HCT116 (cell line): ENCODE measurements at regions not wholly inside any gene's neighbourhood (a gene's known extent, or its start where the extent isn't known, plus 50 kb on each side); places are given as distances from the start of the nearest gene placed in this dataset.
"Not testable (repeated sequence)": the region's sequence is repeated elsewhere in the genome, so short reads cannot be mapped to it uniquely, and the experiment has no call there.

Experiments used
- ATAC-seq: fragments of 200-7000 bp; cut with Tn5 transposase; 2 replicates; pipeline ENCODE4 v1.9.1; 2020; ENCODE audit warnings: mild to moderate bottlenecking, moderate library complexity
- BruUV-seq: library from RNA; stranded (reverse); fragments of 400-500 nt; replicated peaks from 2 replicates; lab custom pipeline; 2021; lab: Mats Ljungman, UMichigan
- CTCF ChIA-PET: fragments of 300-600 bp; sonication (Branson Sonifier 250); formaldehyde crosslinking; loops from one replicate; lab custom pipeline; 2021; ENCODE audit warnings: antibody characterized with exemption; lab: Charles Lee
- POLR2A ChIA-PET: fragments of 300-600, 350-600 bp; sonication (Branson Sonifier 250); formaldehyde crosslinking; loops from one replicate; lab custom pipeline; 2021; ENCODE audit warnings: antibody characterized with exemption; lab: Charles Lee
- RAD21 ChIA-PET, 2 experiments: fragments of 300-600 bp; sonication (Branson Sonifier 250); formaldehyde crosslinking; loops; one replicate each; lab custom pipeline; 2023; ENCODE audit warnings: low total read pairs in 2 of 2; ENCODE audit not compliant: uncharacterized antibody in 2 of 2, unreplicated experiment in 2 of 2, low non-redundant PET in 1 of 2; lab: Charles Lee
- DNase-seq: peaks from one replicate; pipeline ENCODE4 v3.0.0-alpha.2; 2010; ENCODE audit warnings: low read depth, low spot score
- H2AFZ ChIP-seq: fragments of 200-600 bp; shearing (Covaris generic), sonication (generic); 2 replicates; pipeline ENCODE4 v1.6.1; 2017; ENCODE audit warnings: low read depth, mixed run types, mixed read lengths, antibody characterized with exemption, low read length; ENCODE audit not compliant: poor library complexity, severe bottlenecking
- H3K27ac ChIP-seq: 2 replicates; pipeline ENCODE4 v1.5.1; 2012; ENCODE audit warnings: low read depth, low read length
- H3K27me3 ChIP-seq: fragments of 200-600 bp; sonication (generic); 2 replicates; pipeline ENCODE4 v1.6.1; 2016; ENCODE audit warnings: mixed run types, low read length, mixed read lengths; ENCODE audit not compliant: insufficient read depth
- H3K36me3 ChIP-seq, 2 experiments: fragments of 200-500 bp in 1 of 2; fragments of 200-600 bp in 1 of 2; sonication (Bioruptor generic) in 1 of 2; sonication (generic) in 1 of 2; 2 replicates each; pipeline versions ENCODE4 v1.5.1 to v1.6.1; 2014 to 2016; ENCODE audit warnings: low read length in 2 of 2, inconsistent platforms in 1 of 2, mixed read lengths in 1 of 2, mixed run types in 1 of 2; ENCODE audit not compliant: insufficient read depth in 2 of 2, control insufficient read depth in 1 of 2
- H3K4me1 ChIP-seq, 2 experiments: fragments of 200-600 bp in 1 of 2; sonication (generic) in 1 of 2; 2 replicates each; pipeline versions ENCODE4 v1.5.1 to v1.6.1; 2012 to 2017; ENCODE audit warnings: low read length in 2 of 2, inconsistent platforms in 1 of 2, mild to moderate bottlenecking in 1 of 2, mixed read lengths in 1 of 2, mixed run types in 1 of 2, moderate library complexity in 1 of 2; ENCODE audit not compliant: insufficient read depth in 2 of 2, control insufficient read depth in 1 of 2
- H3K4me2 ChIP-seq: fragments of 200-600 bp; sonication (generic); 2 replicates; pipeline ENCODE4 v1.6.1; 2017; ENCODE audit warnings: mixed run types, low read length, mixed read lengths
- H3K4me3 ChIP-seq, 2 experiments: fragments of 200-600 bp in 1 of 2; sonication (generic) in 1 of 2; replicated peaks in 1 of 2; 2 replicates each; pipeline ENCODE4 v1.5.1; 2011 to 2016; ENCODE audit warnings: low read length in 2 of 2, control low read depth in 1 of 2, low read depth in 1 of 2, mild to moderate bottlenecking in 1 of 2, mixed read lengths in 1 of 2, mixed run types in 1 of 2
- H3K79me2 ChIP-seq: fragments of 200-600 bp; sonication (generic); 2 replicates; pipeline ENCODE4 v1.6.1; 2017; ENCODE audit warnings: mild to moderate bottlenecking, mixed run types, low read length, moderate library complexity, mixed read lengths; ENCODE audit not compliant: insufficient read depth
- H3K9ac ChIP-seq: fragments of 200-600 bp; sonication (generic); 2 replicates; pipeline ENCODE4 v1.6.1; 2016; ENCODE audit warnings: low read length, mixed read lengths
- H3K9me2 ChIP-seq: fragments of 200-600 bp; sonication (generic), shearing (Covaris generic); 2 replicates; pipeline ENCODE4 v1.6.1; 2017; ENCODE audit warnings: mixed run types, mild to moderate bottlenecking, moderate library complexity; ENCODE audit not compliant: insufficient read depth
- H3K9me3 ChIP-seq, 2 experiments: fragments of 200-500 bp in 1 of 2; fragments of 200-600 bp in 1 of 2; sonication (Bioruptor generic) in 1 of 2; sonication (generic) in 1 of 2; 2 replicates each; pipeline ENCODE4 v1.6.1; 2014 to 2017; ENCODE audit warnings: low read length in 2 of 2, mixed read lengths in 2 of 2, inconsistent platforms in 1 of 2, low read depth in 1 of 2, mild to moderate bottlenecking in 1 of 2, mixed run types in 1 of 2, moderate library complexity in 1 of 2; ENCODE audit not compliant: control insufficient read depth in 1 of 2, insufficient read depth in 1 of 2
- H4K20me1 ChIP-seq: fragments of 200-600 bp; sonication (generic), shearing (Covaris generic); 2 replicates; pipeline ENCODE4 v1.6.1; 2017; ENCODE audit warnings: mixed run types, mild to moderate bottlenecking, moderate library complexity; ENCODE audit not compliant: insufficient read depth
- CBX3 ChIP-seq: IDR thresholded peaks from 2 replicates; pipeline ENCODE4 v1.6.1; 2012; ENCODE audit warnings: low read depth
- JUND ChIP-seq: IDR thresholded peaks from 2 replicates; pipeline ENCODE4 v1.6.1; 2012
- POLR2AphosphoS5 ChIP-seq: IDR thresholded peaks from 2 replicates; pipeline ENCODE4 v1.6.1; 2011; ENCODE audit warnings: mild to moderate bottlenecking, low read depth, low read length, moderate library complexity
- SIN3A ChIP-seq: IDR thresholded peaks from 2 replicates; pipeline ENCODE4 v1.6.1; 2012; ENCODE audit warnings: low read depth
- SRF ChIP-seq: IDR thresholded peaks from 2 replicates; pipeline ENCODE4 v1.6.1; 2012; ENCODE audit warnings: low read depth
- YY1 ChIP-seq: IDR thresholded peaks from 2 replicates; pipeline ENCODE4 v1.6.1; 2011; ENCODE audit warnings: low read length, low read depth, moderate library complexity, mild to moderate bottlenecking; ENCODE audit not compliant: insufficient replicate concordance; ENCODE audit errors: extremely low read depth
- ZFX ChIP-seq: fragments of 450-650 bp; IDR thresholded peaks from 2 replicates; pipeline ENCODE4 v1.6.1; 2017
- intact Hi-C: fragments of 100-400 bp; cut with micrococcal nuclease; formaldehyde crosslinking; loops from 2 replicates; pipeline ENCODE4 v1.10.0; 2022
- TF ChIP-seq, protein P1 (sequence below), 3 experiments: fragments of 200-600 bp in 1 of 3; sonication (generic) in 1 of 3; IDR thresholded peaks in 2 of 3; conservative IDR thresholded peaks in 1 of 3; 2 replicates each; pipeline ENCODE4 v1.5.1; 2012 to 2017; ENCODE audit warnings: low read depth in 2 of 3, low read length in 2 of 3, antibody characterized with exemption in 1 of 3, borderline replicate concordance in 1 of 3, control low read depth in 1 of 3, mild to moderate bottlenecking in 1 of 3, mixed read lengths in 1 of 3, mixed run types in 1 of 3, moderate library complexity in 1 of 3; ENCODE audit not compliant: insufficient read depth in 1 of 3

DNA sequence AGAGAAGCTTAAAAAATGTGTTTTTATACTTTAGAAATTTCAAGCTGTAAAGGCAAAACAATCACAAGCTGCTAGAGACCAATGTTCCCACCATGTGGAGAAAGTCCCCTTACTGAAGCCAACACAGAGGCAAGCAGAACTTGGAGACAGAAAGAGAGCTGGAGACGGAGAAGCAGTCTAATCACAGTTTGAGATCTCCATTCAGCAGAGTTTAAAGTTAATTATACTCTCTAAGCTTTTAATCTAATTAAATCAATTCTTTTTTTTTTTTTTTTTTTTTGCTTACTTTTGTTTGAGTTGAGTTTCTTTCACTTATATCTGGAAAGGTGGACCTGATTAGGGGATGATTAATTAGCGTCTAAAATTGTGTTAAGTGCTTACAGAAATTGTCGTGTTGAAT is 1534.3 kb downstream of the MAT2B start:
- Histone ChIP-seq H3K4me2 (no peak overlapping the region), H3K9me3 (peaks cover 0 to 9% of the 10 kb centered on the region in 2 experiments; a peak in 2 of 4 replicates), H3K79me2 (no peaks in the 10 kb centered on the region), H3K36me3 (no peaks in the 10 kb centered on the region), H3K27me3 (no peaks in the 10 kb centered on the region), H3K27ac (no peak overlapping the region), H3K9ac (no peak overlapping the region), H3K9me2 (no peaks in the 10 kb centered on the region), H2AFZ (no peak overlapping the region), H3K4me1 (no peaks in the 10 kb centered on the region; a peak in 1 of 4 replicates), H3K4me3 (no peak overlapping the region), H4K20me1 (no peaks in the 10 kb centered on the region)
- no peak for TF ChIP-seq SIN3A
- TF ChIP-seq POLR2AphosphoS5 = no peak
- no peak for TF ChIP-seq JUND
- TF ChIP-seq, protein P1, sequence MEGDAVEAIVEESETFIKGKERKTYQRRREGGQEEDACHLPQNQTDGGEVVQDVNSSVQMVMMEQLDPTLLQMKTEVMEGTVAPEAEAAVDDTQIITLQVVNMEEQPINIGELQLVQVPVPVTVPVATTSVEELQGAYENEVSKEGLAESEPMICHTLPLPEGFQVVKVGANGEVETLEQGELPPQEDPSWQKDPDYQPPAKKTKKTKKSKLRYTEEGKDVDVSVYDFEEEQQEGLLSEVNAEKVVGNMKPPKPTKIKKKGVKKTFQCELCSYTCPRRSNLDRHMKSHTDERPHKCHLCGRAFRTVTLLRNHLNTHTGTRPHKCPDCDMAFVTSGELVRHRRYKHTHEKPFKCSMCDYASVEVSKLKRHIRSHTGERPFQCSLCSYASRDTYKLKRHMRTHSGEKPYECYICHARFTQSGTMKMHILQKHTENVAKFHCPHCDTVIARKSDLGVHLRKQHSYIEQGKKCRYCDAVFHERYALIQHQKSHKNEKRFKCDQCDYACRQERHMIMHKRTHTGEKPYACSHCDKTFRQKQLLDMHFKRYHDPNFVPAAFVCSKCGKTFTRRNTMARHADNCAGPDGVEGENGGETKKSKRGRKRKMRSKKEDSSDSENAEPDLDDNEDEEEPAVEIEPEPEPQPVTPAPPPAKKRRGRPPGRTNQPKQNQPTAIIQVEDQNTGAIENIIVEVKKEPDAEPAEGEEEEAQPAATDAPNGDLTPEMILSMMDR (IDR thresholded peaks at IDR 0.05 in 2 of 3, conservative IDR thresholded peaks at IDR 0.05 in 1 of 3; ENCODE audit: borderline replicate concordance in 1 of 3, insufficient read depth in 1 of 3, low read depth in 2 of 3, low read length in 2 of 3) = no peak
- TF ChIP-seq YY1 = no peak
- TF ChIP-seq SRF = no peak
- TF ChIP-seq CBX3 = no peak
- TF ChIP-seq ZFX = no peak
- ChIA-PET RAD21 (no interaction called here), POLR2A (no interaction called here), CTCF (no interaction called here)
- intact Hi-C loops = no loop called here
- DNase-seq (no peak), ATAC-seq (no peak)
- no TSS peak for BruUV-seq

DNA sequence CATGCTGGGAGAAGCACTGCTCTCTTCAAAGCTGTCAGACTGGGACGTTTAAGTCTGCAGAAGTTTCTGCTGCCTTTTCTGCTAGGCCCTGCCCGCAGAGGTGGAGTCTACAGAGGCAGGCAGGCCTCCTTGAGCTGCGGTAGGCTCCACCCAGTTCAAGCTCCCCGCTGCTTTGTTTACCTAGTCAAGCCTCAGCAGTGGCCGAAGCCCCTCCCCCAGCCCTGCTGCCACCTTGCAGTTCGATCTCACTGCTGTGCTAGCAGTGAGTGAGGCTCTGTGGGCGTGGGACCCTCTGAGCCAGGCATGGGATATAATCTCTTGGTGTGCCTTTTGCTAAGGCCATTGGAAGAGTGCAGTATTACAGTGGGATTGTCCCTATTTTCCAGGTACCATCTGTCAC is 1540.5 kb downstream of the MAT2B start:
- H3K4me2 ChIP-seq, CTCF ChIA-PET, BruUV-seq, H3K27me3 ChIP-seq, H3K4me1 ChIP-seq, RAD21 ChIA-PET, H4K20me1 ChIP-seq, DNase-seq, H3K79me2 ChIP-seq, H3K4me3 ChIP-seq, ATAC-seq, intact Hi-C loops, H3K36me3 ChIP-seq, H3K9me2 ChIP-seq, H2AFZ ChIP-seq, H3K27ac ChIP-seq, POLR2A ChIA-PET, H3K9ac ChIP-seq, H3K9me3 ChIP-seq: not testable (repeated sequence)
